Osteoblast (primary cell): ENCODE measurements at regions not wholly inside any gene's neighbourhood (a gene's known extent, or its start where the extent isn't known, plus 50 kb on each side); places are given as distances from the start of the nearest gene placed in this dataset.

Source experiments
- DNase-seq: peaks from one replicate; pipeline ENCODE4 v3.0.0; 2011; ENCODE audit warnings: low spot score, mixed read lengths; ENCODE audit not compliant: insufficient read length; ENCODE audit errors: missing footprints
- H2AFZ ChIP-seq: 2 replicates; pipeline ENCODE4 v1.6.0; 2011; ENCODE audit warnings: mild to moderate bottlenecking, low read length
- H3K27ac ChIP-seq: 2 replicates; pipeline ENCODE4 v1.5.1; 2011; ENCODE audit warnings: mild to moderate bottlenecking, low read depth, low read length, moderate library complexity
- H3K27me3 ChIP-seq: 2 replicates; pipeline ENCODE4 v1.6.0; 2012; ENCODE audit warnings: mild to moderate bottlenecking, control low read depth, inconsistent platforms, low read length, moderate library complexity; ENCODE audit not compliant: insufficient read depth
- H3K36me3 ChIP-seq: 2 replicates; pipeline ENCODE4 v1.5.1; 2011; ENCODE audit warnings: mild to moderate bottlenecking, low read length, control low read depth, moderate library complexity; ENCODE audit not compliant: insufficient read depth
- H3K4me1 ChIP-seq: 2 replicates; pipeline ENCODE4 v1.5.1; 2011; ENCODE audit warnings: mild to moderate bottlenecking, low read length, control low read depth, moderate library complexity; ENCODE audit not compliant: insufficient read depth
- H3K4me2 ChIP-seq: 2 replicates; pipeline ENCODE4 v1.6.0; 2011; ENCODE audit warnings: mild to moderate bottlenecking, low read length; ENCODE audit not compliant: insufficient read depth
- H3K4me3 ChIP-seq: fragments of 200-600 bp; sonication (generic); 3 replicates; pipeline ENCODE4 v1.5.1; 2012; ENCODE audit warnings: mild to moderate bottlenecking, low read length, inconsistent platforms; ENCODE audit not compliant: insufficient read depth
- H3K79me2 ChIP-seq: 2 replicates; pipeline ENCODE4 v1.6.0; 2012; ENCODE audit warnings: mild to moderate bottlenecking, low read length, control low read depth, inconsistent platforms; ENCODE audit not compliant: insufficient read depth
- H3K9me3 ChIP-seq: 2 replicates; pipeline ENCODE4 v1.5.1; 2011; ENCODE audit warnings: low read depth, low read length, control low read depth
- H4K20me1 ChIP-seq: 2 replicates; pipeline ENCODE4 v1.6.0; 2012; ENCODE audit warnings: mild to moderate bottlenecking, low read length, control low read depth; ENCODE audit not compliant: insufficient read depth
- TF ChIP-seq, protein P1 (sequence below): IDR thresholded peaks from 2 replicates; pipeline ENCODE4 v1.5.1; 2011; ENCODE audit warnings: mild to moderate bottlenecking, low read depth, low read length, moderate library complexity; ENCODE audit errors: extremely low read depth

DNA sequence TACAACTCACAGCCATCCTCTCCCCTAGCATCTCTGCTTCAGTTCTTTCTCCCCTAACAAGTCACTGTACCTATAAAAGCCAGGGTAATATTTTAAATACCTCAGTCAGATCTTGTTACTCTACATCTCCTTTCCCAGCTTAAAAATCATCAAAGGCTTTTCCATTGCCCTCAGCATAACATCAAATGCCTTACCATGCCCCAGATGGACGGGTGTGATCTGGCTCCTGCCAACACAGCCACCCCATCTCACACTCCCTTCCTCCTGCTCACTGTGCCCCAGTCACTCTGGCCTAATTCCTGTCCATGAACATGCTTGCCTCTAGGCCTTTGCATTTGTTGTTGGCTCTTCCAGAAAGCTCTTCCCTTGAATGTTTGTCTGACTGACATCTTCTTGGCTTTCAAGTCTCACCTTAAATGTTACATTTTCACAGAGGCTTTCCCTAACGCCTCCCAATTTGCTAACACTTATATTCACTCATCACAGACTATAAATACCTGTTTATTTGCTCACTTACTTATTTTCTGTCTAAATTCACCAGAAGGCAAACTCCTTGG, 640.9 kb downstream of the NYAP2 start:
- Histone ChIP-seq H3K79me2 (no peaks in the 10 kb centered on the region), H2AFZ (peak overlapping the region; percentile 14), H3K4me3 (no peak overlapping the region), H3K9me3 (no peaks in the 10 kb centered on the region), H3K27ac (no peak overlapping the region), H4K20me1 (no peaks in the 10 kb centered on the region), H3K4me2 (no peak overlapping the region), H3K36me3 (no peaks in the 10 kb centered on the region), H3K27me3 (no peaks in the 10 kb centered on the region), H3K4me1 (no peaks in the 10 kb centered on the region)
- DNase-seq = peak; percentile 30
- TF ChIP-seq, protein P1, sequence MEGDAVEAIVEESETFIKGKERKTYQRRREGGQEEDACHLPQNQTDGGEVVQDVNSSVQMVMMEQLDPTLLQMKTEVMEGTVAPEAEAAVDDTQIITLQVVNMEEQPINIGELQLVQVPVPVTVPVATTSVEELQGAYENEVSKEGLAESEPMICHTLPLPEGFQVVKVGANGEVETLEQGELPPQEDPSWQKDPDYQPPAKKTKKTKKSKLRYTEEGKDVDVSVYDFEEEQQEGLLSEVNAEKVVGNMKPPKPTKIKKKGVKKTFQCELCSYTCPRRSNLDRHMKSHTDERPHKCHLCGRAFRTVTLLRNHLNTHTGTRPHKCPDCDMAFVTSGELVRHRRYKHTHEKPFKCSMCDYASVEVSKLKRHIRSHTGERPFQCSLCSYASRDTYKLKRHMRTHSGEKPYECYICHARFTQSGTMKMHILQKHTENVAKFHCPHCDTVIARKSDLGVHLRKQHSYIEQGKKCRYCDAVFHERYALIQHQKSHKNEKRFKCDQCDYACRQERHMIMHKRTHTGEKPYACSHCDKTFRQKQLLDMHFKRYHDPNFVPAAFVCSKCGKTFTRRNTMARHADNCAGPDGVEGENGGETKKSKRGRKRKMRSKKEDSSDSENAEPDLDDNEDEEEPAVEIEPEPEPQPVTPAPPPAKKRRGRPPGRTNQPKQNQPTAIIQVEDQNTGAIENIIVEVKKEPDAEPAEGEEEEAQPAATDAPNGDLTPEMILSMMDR = no peak

DNA sequence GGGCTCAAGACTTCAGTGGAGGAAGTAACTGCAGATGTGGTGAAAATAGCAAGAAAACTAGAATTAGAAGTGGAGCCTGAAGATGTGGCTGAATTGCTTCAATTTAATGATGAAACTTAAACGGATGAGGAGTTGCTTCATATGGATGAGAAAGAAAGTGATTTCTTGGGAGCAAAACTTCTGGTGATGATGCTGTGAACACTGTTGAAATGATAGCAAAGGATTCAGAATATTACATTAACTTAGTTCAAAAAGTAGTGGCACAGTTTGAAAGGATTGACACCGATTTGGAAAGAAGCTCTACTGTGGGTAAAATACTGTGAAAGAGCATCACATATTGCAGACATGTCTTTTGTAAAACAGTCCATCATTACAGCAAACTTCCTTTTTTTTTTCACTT, 638.0 kb downstream of the NYAP2 start:
- Histone ChIP-seq H2AFZ (no peak overlapping the region), H3K9me3 (no peaks in the 10 kb centered on the region), H3K27ac (no peak overlapping the region), H4K20me1 (no peaks in the 10 kb centered on the region), H3K36me3 (no peaks in the 10 kb centered on the region), H3K4me1 (peaks cover under 1% of the 10 kb centered on the region), H3K4me3 (no peak overlapping the region), H3K27me3 (no peaks in the 10 kb centered on the region), H3K79me2 (no peaks in the 10 kb centered on the region), H3K4me2 (no peak overlapping the region)
- no peak for DNase-seq
- TF ChIP-seq, protein P1 = no peak

GRCh38 chr2:226031647-226032501, 632.4 kb downstream of the NYAP2 start:
- H3K9me3 ChIP-seq = no peaks in the 10 kb centered on the region
- peak overlapping the region; percentile 97 for H2AFZ ChIP-seq
- TF ChIP-seq, protein P1 = no peak
- no peak for DNase-seq
- H3K4me1 ChIP-seq = peaks cover 11% of the 10 kb centered on the region
- peak overlapping the region; percentile 86 for H3K4me2 ChIP-seq
- H3K79me2 ChIP-seq = no peaks in the 10 kb centered on the region
- H3K4me3 ChIP-seq = peak overlapping the region; percentile 84
- H3K36me3 ChIP-seq = no peaks in the 10 kb centered on the region
- H3K27ac ChIP-seq = peak overlapping the region; percentile 33
- H3K27me3 ChIP-seq = no peaks in the 10 kb centered on the region
- H4K20me1 ChIP-seq = no peaks in the 10 kb centered on the region
